Neural crest cell (in vitro differentiated cells): ENCODE measurements at regions not wholly inside any gene's neighbourhood (a gene's known extent, or its start where the extent isn't known, plus 50 kb on each side); places are given as distances from the start of the nearest gene placed in this dataset.

Experiments used
- DNase-seq: peaks from one replicate; pipeline ENCODE4 v3.0.0; 2021; ENCODE audit warnings: low read depth, mixed read lengths, low spot score
- H3K27ac Mint-ChIP-seq: one replicate; pipeline ENCODE4 v1.8.0; 2021; ENCODE audit warnings: mild to moderate bottlenecking, mixed read lengths; ENCODE audit not compliant: unreplicated experiment
- H3K27me3 Mint-ChIP-seq: 2 replicates; pipeline ENCODE4 v1.8.0; 2021; ENCODE audit warnings: low read depth, mild to moderate bottlenecking, mixed read lengths
- H3K36me3 Mint-ChIP-seq: 2 replicates; pipeline ENCODE4 v1.8.0; 2021; ENCODE audit warnings: low read depth, mild to moderate bottlenecking, mixed read lengths
- H3K4me1 Mint-ChIP-seq: 2 replicates; pipeline ENCODE4 v1.8.0; 2021; ENCODE audit warnings: mixed read lengths
- H3K4me3 Mint-ChIP-seq: one replicate; pipeline ENCODE4 v1.8.0; 2021; ENCODE audit warnings: mild to moderate bottlenecking, mixed read lengths
- H3K9me3 Mint-ChIP-seq: 2 replicates; pipeline ENCODE4 v1.8.0; 2021; ENCODE audit warnings: mixed read lengths
- TF ChIP-seq, protein P1 (sequence below): fragments of 200-600 bp; sonication (generic); conservative IDR thresholded peaks from 2 replicates; pipeline ENCODE4 v1.5.0; 2021; ENCODE audit warnings: antibody characterized with exemption, mild to moderate bottlenecking

DNA sequence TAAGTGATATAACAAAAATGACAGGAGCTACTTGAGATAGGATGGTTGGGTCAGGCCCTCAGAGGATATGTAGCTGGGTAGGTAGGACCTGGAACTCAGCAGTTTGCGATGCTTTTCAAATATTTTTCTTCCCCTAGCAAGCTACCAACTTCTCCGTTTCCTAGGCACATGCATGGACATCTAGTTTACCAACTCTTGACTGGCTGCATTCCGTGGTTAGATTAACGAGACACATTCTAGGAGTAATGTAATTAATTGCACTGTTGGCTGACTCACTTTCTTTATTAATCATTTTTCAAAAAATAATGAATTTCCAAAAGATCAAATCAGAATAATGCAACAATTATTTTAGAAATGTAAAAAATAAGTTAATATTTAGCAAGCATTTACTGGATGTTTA, 95.9 kb downstream of the MACIR start:
- Mint-ChIP-seq H3K27ac (no peak overlapping the region), H3K27me3 (no peaks in the 10 kb centered on the region), H3K4me3 (no peak overlapping the region), H3K9me3 (no peaks in the 10 kb centered on the region), H3K36me3 (no peaks in the 10 kb centered on the region), H3K4me1 (peaks cover 10% of the 10 kb centered on the region)
- no peak for DNase-seq
- TF ChIP-seq, protein P1, sequence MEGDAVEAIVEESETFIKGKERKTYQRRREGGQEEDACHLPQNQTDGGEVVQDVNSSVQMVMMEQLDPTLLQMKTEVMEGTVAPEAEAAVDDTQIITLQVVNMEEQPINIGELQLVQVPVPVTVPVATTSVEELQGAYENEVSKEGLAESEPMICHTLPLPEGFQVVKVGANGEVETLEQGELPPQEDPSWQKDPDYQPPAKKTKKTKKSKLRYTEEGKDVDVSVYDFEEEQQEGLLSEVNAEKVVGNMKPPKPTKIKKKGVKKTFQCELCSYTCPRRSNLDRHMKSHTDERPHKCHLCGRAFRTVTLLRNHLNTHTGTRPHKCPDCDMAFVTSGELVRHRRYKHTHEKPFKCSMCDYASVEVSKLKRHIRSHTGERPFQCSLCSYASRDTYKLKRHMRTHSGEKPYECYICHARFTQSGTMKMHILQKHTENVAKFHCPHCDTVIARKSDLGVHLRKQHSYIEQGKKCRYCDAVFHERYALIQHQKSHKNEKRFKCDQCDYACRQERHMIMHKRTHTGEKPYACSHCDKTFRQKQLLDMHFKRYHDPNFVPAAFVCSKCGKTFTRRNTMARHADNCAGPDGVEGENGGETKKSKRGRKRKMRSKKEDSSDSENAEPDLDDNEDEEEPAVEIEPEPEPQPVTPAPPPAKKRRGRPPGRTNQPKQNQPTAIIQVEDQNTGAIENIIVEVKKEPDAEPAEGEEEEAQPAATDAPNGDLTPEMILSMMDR: no peak

DNA sequence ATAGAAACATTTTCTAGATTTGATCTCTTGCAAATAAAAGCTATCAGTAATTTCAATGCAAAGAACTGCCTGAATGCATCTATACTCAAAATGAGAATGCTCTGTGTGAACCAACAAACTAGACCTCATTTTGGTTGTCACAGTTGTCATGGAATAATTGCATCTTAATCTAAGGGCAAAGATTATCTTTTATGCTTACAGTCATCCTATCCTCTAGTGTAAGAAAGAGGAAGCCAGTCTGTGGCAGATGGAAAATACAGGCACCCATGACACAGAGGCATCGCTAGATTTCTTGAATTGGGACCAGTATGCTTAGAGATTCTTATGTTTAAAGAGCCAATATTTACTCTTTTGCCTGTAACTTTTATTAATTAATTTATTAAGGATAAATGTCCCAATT, 95.0 kb downstream of the MACIR start:
- H3K4me3 Mint-ChIP-seq: no peak overlapping the region
- no peaks in the 10 kb centered on the region for H3K27me3 Mint-ChIP-seq
- H3K27ac Mint-ChIP-seq: no peak overlapping the region
- no peak for DNase-seq
- H3K4me1 Mint-ChIP-seq: peaks cover 15% of the 10 kb centered on the region
- H3K36me3 Mint-ChIP-seq: no peaks in the 10 kb centered on the region
- TF ChIP-seq, protein P1: no peak
- H3K9me3 Mint-ChIP-seq: no peaks in the 10 kb centered on the region

DNA sequence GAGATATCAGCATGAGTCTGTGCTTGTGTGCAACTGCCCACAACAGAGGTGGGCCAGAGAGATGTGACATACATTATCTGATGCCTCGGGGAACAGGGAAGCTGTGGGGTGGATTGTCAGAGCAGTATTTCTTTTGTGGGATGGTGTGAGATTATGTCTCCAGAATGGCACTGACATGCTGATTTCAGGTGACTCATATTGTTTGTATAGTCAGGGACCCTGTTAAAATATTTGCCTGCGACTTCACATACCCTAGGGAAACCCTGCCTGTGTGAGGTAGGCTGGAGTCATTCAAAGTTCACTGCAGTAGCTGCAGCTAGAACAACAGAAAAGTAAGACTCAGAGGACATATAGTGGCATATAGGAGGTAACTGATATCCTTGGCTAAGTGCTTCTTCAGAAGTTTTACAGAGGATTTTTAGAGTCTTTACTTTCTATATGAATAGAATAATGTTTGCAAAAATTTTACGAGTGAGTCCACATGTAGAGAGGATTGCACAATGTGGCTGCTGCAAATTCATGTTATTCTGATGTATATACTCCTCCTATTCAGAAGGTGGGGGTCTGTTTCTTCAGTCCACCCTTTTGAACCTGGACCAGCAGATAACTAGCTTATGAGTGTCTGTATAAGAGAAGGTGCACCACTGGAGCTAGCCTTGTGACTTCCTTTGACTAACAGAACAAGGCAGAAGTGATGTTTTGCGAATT, 89.3 kb downstream of the MACIR start:
- no peak for DNase-seq
- TF ChIP-seq, protein P1: no peak
- Mint-ChIP-seq H3K27ac (peak overlapping the region; percentile 53), H3K4me3 (no peak overlapping the region), H3K4me1 (peaks cover 5% of the 10 kb centered on the region), H3K27me3 (no peaks in the 10 kb centered on the region), H3K36me3 (no peaks in the 10 kb centered on the region), H3K9me3 (peaks cover 4% of the 10 kb centered on the region)

DNA sequence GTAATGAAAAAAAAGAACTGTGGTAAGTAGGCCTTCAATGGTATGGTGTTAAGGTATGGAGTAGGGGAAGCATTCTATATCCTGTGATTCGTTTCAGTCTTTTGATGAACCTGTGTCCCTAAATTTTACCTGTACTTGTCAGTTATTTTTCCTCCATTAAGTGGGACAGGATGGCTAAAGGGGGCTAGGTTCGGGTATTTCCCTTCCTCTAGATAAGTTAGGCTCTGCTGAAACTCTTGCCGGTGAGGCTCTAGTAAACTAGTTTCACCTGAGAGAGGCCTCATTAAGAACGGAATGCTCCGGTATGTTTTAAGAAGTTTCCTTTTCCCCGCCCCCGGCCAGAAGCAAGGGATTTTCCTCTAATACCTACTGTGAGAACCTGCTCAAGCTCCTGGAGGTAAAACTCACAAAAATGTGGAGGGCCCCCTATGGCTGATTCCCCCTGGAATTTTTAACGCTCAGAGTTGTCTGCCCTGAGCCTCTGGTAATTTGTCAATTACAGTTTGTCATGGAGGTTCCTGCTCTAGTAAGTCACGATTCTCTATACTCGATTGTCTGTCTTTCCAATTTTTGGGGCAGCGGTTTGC, 87.7 kb downstream of the MACIR start:
- no peaks in the 10 kb centered on the region for H3K27me3 Mint-ChIP-seq
- H3K27ac Mint-ChIP-seq: no peak overlapping the region
- H3K9me3 Mint-ChIP-seq: peaks cover 6% of the 10 kb centered on the region
- no peak for DNase-seq
- peaks cover 5% of the 10 kb centered on the region for H3K4me1 Mint-ChIP-seq
- TF ChIP-seq, protein P1: no peak
- no peak overlapping the region for H3K4me3 Mint-ChIP-seq
- peaks cover 5% of the 10 kb centered on the region for H3K36me3 Mint-ChIP-seq

DNA sequence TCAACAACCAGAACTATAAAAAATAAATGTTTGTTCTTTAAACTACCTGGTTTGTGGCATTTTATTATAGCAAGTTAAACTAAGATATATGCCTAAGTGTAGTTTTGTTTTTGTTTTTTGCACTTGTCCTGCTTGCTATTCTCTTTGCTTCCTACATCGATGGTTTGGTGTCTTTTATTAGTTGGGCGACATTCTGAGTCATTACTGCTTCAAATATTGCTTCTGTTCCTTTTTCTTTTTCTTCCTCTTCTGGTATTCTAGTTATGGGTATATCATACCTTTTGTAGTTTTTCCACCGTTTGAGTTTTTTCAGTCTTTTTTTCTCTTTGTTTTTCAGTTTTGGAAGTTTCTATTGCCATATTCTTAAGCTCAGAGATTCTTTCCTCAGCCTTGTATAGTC, 86.9 kb downstream of the MACIR start:
- peaks cover 6% of the 10 kb centered on the region for H3K9me3 Mint-ChIP-seq
- peaks cover 5% of the 10 kb centered on the region for H3K36me3 Mint-ChIP-seq
- DNase-seq: no peak
- no peak overlapping the region for H3K4me3 Mint-ChIP-seq
- H3K27me3 Mint-ChIP-seq: no peaks in the 10 kb centered on the region
- no peak overlapping the region for H3K27ac Mint-ChIP-seq
- peaks cover 5% of the 10 kb centered on the region for H3K4me1 Mint-ChIP-seq
- TF ChIP-seq, protein P1: no peak
